Tibial artery (tissue), 4 donors: ENCODE measurements at regions not wholly inside any gene's neighbourhood (a gene's known extent, or its start where the extent isn't known, plus 50 kb on each side); places are given as distances from the start of the nearest gene placed in this dataset.

Source experiments
- DNase-seq, 2 donors: peaks; one replicate each; pipeline ENCODE4 v3.0.0-alpha.2; 2019
- H3K27ac ChIP-seq, 2 donors: fragments of 200-600 bp; sonication (generic) in 1 of 2; 1 replicate in 1 of 2; 2 replicates in 1 of 2; pipeline ENCODE4 v1.5.1; 2018 to 2019; ENCODE audit warnings: mild to moderate bottlenecking in 1 of 2
- H3K27me3 ChIP-seq, 2 donors: fragments of 200-600 bp; sonication (generic) in 1 of 2; one replicate each; pipeline versions ENCODE4 v1.5.1 to v1.6.0; 2016 to 2019
- H3K36me3 ChIP-seq, 3 donors: fragments of 200-600 bp; sonication (generic) in 2 of 3; one replicate each; pipeline ENCODE4 v1.5.1; 2016 to 2019; ENCODE audit warnings: mild to moderate bottlenecking in 2 of 3
- H3K4me1 ChIP-seq, 4 donors: fragments of 200-600 bp; sonication (generic) in 2 of 4; 1 replicate in 3 of 4; 2 replicates in 1 of 4; pipeline ENCODE4 v1.5.1; 2016 to 2019
- H3K4me3 ChIP-seq, 2 donors: fragments of 200-600 bp; sonication (generic) in 1 of 2; 1 replicate in 1 of 2; 2 replicates in 1 of 2; pipeline ENCODE4 v1.5.1; 2018 to 2019; ENCODE audit warnings: mild to moderate bottlenecking in 2 of 2
- H3K9me3 ChIP-seq, 3 donors: fragments of 200-600 bp; sonication (generic) in 1 of 3; one replicate each; pipeline ENCODE4 v1.5.1; 2016 to 2019
- CTCF ChIP-seq, 2 experiments: fragments of 200-600 bp in 1 of 2; fragments of 450-650 bp in 1 of 2; IDR thresholded peaks; one replicate each; pipeline ENCODE4 v1.5.1; 2017 to 2019; ENCODE audit warnings: antibody characterized with exemption in 2 of 2, mild to moderate bottlenecking in 1 of 2, moderate library complexity in 1 of 2
- intact Hi-C: fragments of 100-400 bp; cut with DNase I; formaldehyde crosslinking; loops from one replicate; pipeline ENCODE4 v1.15.0; 2023; ENCODE audit warnings: low total_unique reads

- DNase-seq = no peak
- H3K36me3 ChIP-seq = no peaks in the 10 kb centered on the region
- no peaks in the 10 kb centered on the region for H3K9me3 ChIP-seq
- H3K27me3 ChIP-seq = no peaks in the 10 kb centered on the region
- no peaks in the 10 kb centered on the region for H3K4me1 ChIP-seq
- H3K27ac ChIP-seq = no peak overlapping the region
- TF ChIP-seq CTCF (IDR thresholded peaks at IDR 0.05) = no peak
- intact Hi-C loops = no loop called here
- H3K4me3 ChIP-seq = no peak overlapping the region
Observed at GRCh38 chr11:22479971-22480720, 142.0 kb downstream of the SLC17A6 start.

GRCh38 chr11:22479208-22479607 is 141.0 kb downstream of the SLC17A6 start:
- H3K27me3 ChIP-seq = no peaks in the 10 kb centered on the region
- no peak overlapping the region for H3K27ac ChIP-seq
- no peaks in the 10 kb centered on the region for H3K9me3 ChIP-seq
- TF ChIP-seq CTCF (IDR thresholded peaks at IDR 0.05) = no peak
- H3K4me3 ChIP-seq = no peak overlapping the region
- H3K4me1 ChIP-seq = no peaks in the 10 kb centered on the region
- DNase-seq = no peak
- intact Hi-C loops = no loop called here
- H3K36me3 ChIP-seq = no peaks in the 10 kb centered on the region

- intact Hi-C loops = no loop called here
- no peak for DNase-seq
- TF ChIP-seq CTCF (IDR thresholded peaks at IDR 0.05) = no peak
Observed at GRCh38 chr11:22478169-22478568, 140.0 kb downstream of the SLC17A6 start.

GRCh38 chr11:22477312-22477711 is 139.1 kb downstream of the SLC17A6 start:
- TF ChIP-seq CTCF (IDR thresholded peaks at IDR 0.05) = no peak
- intact Hi-C loops = no loop called here

More at GRCh38 chr11:22478169-22478568, 140.0 kb downstream of the SLC17A6 start:
- no peak overlapping the region for H3K4me3 ChIP-seq
- no peaks in the 10 kb centered on the region for H3K4me1 ChIP-seq
- no peaks in the 10 kb centered on the region for H3K27me3 ChIP-seq
- no peaks in the 10 kb centered on the region for H3K36me3 ChIP-seq
- H3K27ac ChIP-seq = no peak overlapping the region
- no peaks in the 10 kb centered on the region for H3K9me3 ChIP-seq

GRCh38 chr11:22476589-22476988 is 138.4 kb downstream of the SLC17A6 start:
- Histone ChIP-seq H3K36me3 (no peaks in the 10 kb centered on the region), H3K9me3 (no peaks in the 10 kb centered on the region), H3K27ac (no peak overlapping the region), H3K27me3 (no peaks in the 10 kb centered on the region), H3K4me1 (no peaks in the 10 kb centered on the region), H3K4me3 (no peak overlapping the region)
- intact Hi-C loops = no loop called here
- no peak for DNase-seq
- TF ChIP-seq CTCF (IDR thresholded peaks at IDR 0.05) = no peak

More at GRCh38 chr11:22477312-22477711, 139.1 kb downstream of the SLC17A6 start:
- no peaks in the 10 kb centered on the region for H3K9me3 ChIP-seq
- no peaks in the 10 kb centered on the region for H3K36me3 ChIP-seq
- no peak overlapping the region for H3K27ac ChIP-seq
- H3K4me3 ChIP-seq = no peak overlapping the region
- H3K27me3 ChIP-seq = no peaks in the 10 kb centered on the region
- H3K4me1 ChIP-seq = no peaks in the 10 kb centered on the region
- DNase-seq = no peak
